ENCODE measurements at regions not wholly inside any gene's neighbourhood (a gene's known extent, or its start where the extent isn't known, plus 50 kb on each side); places are given as distances from the start of the nearest gene placed in this dataset.
"Not testable (repeated sequence)": the region's sequence is repeated elsewhere in the genome, so short reads cannot be mapped to it uniquely, and the experiment has no call there.

DNA sequence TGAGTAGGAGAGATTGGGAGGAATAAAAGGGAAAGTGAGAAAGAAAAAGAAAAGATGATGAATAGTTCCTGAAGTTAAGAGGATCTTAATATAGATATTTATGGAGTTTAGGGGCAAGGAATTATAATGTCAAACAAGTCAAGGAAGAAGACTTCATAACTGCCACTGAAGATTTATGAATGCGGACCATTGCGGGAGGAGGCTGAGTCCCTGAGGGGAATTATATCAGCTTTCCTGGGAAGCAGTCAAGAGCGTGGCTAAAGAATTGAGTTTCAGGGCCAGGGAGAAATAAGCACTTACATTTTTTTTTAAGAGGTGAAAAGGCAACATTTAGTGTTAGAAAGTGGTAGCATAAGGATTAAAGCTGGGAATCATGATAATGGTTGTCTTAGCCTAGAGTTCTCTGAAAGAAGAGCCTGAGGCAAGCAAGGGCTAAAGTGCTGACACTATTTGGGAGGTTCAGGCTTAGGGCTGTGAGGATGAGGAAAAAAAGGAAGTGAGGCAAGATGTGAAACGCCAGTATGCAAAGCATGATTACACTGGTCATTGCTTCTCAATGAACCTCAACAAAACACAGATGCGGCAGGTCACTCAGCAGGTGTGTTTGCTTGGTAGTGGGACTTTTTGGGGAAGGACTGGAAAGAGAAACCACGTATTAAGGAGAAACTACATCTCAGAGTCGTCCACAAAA lies 217.1 kb downstream of the SLC4A3 start:
- no peak for DNase-seq

DNA sequence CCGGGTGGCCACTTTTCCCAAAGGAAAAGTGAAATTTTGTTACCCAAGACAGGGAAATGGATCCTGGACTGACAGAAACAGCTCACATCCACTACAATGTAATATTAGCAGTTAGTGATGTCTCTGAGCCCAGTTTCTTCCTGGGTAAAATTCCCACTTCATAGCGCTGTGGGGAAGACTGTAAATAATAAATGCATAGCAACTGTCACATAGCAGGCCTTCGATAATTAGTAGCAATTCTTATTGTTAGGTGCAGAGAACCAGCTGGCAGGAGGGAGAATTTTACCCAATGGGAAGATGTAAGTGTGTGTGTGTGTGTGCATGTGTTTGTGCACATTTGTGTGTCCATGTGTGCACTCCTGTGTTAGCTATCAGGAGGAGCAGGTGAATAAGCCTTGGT lies 221.5 kb downstream of the SLC4A3 start:
- no peak for DNase-seq

DNA sequence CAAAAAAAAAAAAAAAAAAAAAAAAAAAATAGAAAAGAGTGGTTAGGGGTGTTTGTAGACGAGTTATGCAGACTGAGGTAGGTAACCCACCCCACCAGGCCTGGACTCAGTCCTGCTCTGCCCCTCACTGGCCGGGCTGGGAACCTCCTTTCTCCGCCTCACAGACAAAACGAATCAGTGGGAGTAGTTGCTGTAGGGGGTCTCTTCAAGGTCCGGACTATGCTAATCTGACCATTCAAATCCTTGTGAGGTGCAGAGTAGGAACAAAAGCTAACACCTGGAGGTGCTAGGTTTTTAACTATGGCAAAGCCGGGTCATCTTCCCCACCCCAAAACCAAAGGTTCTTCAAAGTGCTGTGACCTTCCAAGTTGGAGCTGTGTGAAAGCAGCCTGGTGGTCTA lies 223.7 kb downstream of the SLC4A3 start:
- no peak for DNase-seq

DNA sequence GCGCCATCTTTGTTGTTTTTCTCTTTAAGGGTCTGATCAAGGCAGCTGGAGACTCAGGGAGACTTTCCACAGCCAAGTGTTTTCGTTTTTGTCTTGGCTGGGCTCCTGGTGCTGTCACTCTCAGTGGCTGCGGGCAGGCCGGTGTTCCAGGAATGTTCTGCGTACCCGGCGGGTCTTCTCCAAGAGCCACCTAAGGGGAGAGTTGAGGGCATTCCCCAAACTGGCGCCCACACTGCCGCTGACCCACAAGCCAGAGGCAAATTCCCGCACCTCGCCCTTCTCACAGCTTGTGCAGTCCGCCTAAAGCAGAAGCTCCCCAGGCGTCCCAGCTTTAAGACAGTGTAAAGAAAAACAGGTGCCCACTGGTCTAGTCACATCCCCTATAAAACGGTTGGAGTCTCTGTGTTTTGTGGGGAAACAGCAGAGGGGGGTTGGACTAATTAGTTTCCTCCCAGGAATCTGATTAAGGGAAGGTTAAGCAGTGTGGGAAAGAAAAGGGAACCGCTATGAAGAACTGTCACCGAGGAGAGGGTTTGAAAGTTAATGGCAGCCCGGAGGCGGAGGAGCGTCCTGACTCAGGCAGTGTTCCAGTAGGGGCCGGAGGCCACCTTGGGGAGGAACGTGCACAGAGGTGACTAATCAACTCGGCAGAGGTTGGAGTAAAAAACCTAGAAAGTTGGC lies 224.5 kb downstream of the SLC4A3 start:
- DNase-seq, result no peak

DNA sequence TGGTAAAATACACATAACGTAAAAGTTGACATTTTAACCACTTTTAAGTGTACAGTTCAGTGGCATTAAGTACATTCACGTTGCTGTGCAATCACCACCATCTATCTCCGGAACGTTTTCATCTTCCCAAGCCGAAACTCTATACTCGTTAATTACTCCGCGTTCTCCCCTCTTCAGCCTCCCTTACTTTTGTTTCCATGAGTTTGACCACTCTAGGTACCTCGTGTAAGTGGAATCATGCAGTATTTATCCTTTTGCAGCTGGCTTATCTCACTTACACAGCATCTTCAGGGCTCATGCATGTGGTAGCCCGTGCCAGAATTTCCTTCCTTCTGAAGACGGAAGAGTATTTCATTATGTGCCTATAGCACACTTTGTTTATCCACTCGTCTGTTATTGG lies 225.2 kb downstream of the SLC4A3 start:
- DNase-seq, result no peak

DNA sequence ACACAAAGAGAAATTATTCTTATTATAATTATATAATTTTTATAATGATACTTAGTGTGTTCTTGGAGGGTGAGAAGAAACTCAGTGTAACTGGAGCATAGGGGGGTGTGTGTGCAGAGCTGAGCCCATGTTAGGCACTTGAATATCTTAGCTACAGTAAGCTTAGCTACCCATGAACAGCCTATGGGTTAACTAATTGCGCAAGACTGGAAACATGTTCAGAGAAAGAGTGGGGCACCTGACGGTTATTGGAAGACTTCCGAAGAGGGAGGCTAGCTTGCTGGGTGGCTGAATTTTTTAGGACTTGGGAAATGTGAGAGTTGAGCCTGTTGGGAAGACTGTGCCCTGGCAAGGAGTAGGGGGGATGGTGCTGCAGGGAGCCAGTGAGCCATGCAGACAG lies 229.2 kb downstream of the SLC4A3 start:
- no peak for DNase-seq

- no peak for DNase-seq
Measured at GRCh38 chr2:219857751-219858150, 230.3 kb downstream of the SLC4A3 start.

DNA sequence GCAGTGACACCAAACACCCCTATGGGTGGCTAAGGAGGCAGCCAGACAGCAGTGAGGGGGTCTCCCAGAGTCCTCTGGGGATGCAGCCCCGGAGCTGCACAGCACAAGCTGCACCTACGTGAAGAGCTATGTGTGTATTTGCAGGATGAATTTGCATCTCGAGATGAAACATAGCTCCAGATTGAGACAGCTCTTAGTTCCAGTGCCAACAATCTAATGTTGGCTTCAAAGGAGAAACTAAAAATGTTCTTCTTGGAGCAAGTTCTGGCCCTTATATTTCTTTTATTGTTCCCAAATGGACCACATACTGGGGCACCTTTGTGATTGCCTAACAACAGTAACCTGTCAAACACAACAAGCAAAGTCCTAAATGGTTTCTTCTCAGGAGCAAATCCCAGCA lies 233.9 kb downstream of the SLC4A3 start:
- no peak for DNase-seq

DNA sequence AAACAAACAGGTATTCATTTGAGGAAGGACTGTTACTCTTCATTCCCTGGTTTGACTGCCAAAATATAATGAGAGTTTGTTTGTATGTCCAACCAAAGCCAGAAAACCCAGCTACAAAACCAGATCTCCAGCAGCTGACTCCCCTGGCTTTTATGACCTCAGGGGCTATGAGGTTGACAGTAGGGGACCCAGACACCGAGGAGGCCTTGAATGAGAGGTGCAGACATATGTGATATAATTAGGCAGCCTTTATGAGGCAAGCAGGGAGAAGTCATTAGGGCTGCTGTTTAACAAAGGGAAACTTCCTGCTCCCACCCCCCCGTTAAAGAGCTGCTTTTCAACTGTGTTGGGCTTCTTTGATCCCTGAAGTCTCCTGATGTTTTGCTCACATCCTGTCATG lies 236.7 kb downstream of the SLC4A3 start:
- DNase-seq, result no peak

- no peak for DNase-seq
Measured at GRCh38 chr2:219868635-219869034, 241.2 kb downstream of the SLC4A3 start.

GRCh38 chr2:219870041-219870440 lies 242.6 kb downstream of the SLC4A3 start:
- DNase-seq, result no peak

DNA sequence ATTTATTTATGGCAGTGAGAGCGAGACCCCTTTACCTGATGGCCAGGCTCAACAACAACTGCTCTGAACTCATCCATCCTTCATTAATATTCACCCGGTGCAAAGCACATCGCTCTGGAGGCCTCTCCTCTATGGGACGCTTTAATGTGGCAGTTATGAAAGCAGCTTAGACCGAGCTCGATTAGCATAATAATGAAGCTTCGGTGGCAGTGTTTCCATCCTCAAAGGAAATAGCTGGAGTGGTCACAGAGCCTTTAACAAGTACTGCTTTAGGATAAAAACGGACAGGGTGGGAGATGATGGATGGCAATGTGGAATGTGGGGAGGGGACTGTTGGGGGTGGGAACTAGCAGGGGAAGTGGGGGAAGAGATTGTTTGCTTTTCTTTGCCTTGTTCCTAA lies 243.9 kb downstream of the SLC4A3 start:
- no peak for DNase-seq

DNA sequence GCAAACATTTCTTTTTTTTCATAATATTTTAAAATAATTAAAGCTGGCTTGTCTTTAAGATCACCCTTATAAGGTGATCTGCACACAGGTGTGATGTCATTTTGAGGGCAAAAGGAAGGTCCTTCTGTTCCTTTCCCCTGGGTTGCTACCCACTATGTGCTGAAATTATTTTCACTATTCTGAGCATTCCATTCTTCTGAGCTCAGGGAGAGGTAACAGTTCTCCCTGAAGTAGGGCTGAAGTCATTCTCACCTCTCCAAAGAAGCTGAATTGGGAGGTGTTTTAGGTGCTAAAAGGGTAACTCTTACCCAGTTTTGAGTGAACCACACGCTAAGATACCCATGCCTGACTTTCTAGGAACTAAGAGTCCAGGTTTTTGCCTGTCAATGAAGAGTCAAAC lies 247.6 kb downstream of the SLC4A3 start:
- DNase-seq, result no peak

DNA sequence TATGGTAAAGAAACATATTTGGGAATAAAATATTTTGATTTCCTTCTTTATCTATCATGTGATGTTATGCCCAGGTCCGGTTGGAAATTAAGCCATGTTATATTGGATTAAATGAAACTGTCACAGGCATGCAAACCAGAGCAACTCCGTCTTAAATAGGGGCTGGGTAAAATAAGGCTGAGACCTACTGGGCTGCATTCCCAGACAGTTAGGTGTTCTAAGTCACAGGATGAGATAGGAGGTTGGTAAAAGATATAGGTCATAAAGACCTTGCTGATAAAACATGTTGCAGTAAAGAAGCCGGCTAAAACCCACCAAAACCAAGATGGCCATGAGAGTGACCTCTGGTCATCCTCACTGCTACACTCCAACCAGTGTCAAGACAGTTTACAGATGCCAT lies 248.6 kb downstream of the SLC4A3 start:
- DNase-seq, result not testable (repeated sequence)

DNA sequence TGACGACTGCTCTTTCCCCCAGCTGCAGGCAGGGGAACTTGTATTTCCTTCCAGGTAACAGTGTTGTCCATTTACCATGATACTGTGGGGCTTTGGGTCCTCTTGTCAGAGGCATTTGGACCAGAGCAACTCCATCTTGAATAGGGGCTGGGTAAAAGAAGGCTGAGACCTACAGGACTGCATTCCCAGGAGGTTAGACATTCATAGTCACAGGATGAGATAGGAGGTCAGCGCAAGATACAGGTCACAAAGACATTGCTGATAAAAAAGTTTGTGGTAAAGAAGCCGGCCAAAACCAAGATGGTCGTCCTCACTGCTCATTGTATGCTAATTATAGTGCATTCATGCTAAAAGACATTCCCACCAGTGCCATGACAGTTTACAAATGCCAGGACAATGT lies 249.5 kb downstream of the SLC4A3 start:
- DNase-seq, result no peak

- no peak for DNase-seq
Measured at GRCh38 chr2:219877728-219878127, 250.3 kb downstream of the SLC4A3 start.

GRCh38 chr2:219878516-219878915 lies 251.1 kb downstream of the SLC4A3 start:
- DNase-seq, result no peak

DNA sequence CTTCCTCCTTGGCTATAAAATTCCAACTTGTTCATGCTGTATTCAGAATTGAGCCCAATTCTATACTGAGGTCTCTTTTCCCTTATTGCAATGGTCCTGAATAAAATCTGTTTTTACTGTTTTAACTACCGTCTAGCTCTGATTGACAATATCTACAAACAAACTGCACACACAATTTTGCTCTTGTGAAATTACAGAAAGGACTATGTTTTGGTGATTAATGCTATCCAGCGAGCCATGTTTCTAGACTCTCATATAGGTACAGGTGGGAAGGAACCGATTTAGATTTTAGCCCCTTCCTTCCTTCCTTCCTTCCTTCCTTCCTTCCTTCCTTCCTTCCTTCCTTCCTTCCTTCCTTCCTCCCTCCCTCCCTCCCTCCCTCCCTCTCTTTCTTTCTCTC lies 254.4 kb downstream of the SLC4A3 start:
- no peak for DNase-seq

GRCh38 chr2:219886615-219887014 lies 259.2 kb downstream of the SLC4A3 start:
- DNase-seq, result no peak

DNA sequence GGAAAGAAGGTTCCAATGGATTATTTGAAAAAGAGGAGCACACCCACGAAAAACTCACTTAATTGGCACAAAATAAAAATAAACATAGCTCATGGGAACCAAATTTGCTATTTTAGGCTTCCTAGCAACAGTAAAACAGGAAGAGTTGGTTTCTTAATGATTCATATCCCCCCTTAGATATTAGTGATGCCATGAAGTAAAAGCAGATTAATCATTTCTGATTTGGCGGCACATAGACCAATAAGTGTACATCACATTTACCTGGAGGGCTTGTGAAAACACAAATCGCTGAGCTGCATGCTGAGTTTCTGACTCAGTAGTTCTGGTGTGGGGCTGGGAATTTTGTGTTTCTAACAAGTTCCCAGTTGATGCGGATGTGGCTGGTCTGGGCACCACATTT lies 260.4 kb downstream of the SLC4A3 start:
- no peak for DNase-seq

- DNase-seq, result no peak
Measured at GRCh38 chr2:219893541-219893940, 266.1 kb downstream of the SLC4A3 start.

- no peak for DNase-seq
Measured at GRCh38 chr2:219897456-219897855, 270.0 kb downstream of the SLC4A3 start.

DNA sequence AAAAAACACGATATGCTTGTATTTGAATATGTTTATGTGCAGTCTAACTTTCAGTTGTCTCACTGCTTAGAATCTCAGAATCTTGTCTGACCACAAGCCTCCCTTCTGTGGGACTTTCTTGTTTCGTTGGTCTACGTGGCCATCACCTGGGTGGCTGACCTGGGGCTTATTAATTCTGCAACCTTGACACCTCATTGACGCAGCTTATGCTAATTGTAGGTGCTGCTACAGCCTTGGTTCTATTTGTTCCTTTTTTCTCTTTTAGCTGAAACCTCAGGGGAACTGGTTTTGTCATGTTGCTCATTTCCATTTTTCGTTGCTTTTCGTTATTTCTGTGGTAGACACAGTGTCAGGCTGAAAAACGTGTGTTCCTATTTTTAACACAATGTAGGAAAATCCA lies 273.7 kb downstream of the SLC4A3 start:
- no peak for DNase-seq

GRCh38 chr2:219902891-219903552 lies 275.6 kb downstream of the SLC4A3 start:
- no peak for DNase-seq

All from NCI-H146 (cell line).